KMS-11 (cell line): ENCODE measurements at regions not wholly inside any gene's neighbourhood (a gene's known extent, or its start where the extent isn't known, plus 50 kb on each side); places are given as distances from the start of the nearest gene placed in this dataset.

Source experiments
- H2AFZ ChIP-seq: fragments of 200-600 bp; sonication (generic); 2 replicates; pipeline ENCODE4 v1.6.1; 2016; ENCODE audit warnings: antibody characterized with exemption, mixed run types, low read depth
- H3K27ac ChIP-seq: fragments of 200-600 bp; sonication (generic); 2 replicates; pipeline ENCODE4 v1.6.1; 2016; ENCODE audit warnings: mild to moderate bottlenecking, mixed run types
- H3K27me3 ChIP-seq: fragments of 200-600 bp; sonication (generic); 2 replicates; pipeline ENCODE4 v1.6.1; 2017; ENCODE audit warnings: mild to moderate bottlenecking, low read depth, mixed run types, moderate library complexity; ENCODE audit not compliant: insufficient read depth
- H3K36me3 ChIP-seq: fragments of 200-600 bp; sonication (generic); 2 replicates; pipeline ENCODE4 v1.6.1; 2017; ENCODE audit warnings: mild to moderate bottlenecking, mixed run types; ENCODE audit not compliant: insufficient read depth
- H3K4me1 ChIP-seq: fragments of 200-600 bp; sonication (generic); 2 replicates; pipeline ENCODE4 v1.6.1; 2016; ENCODE audit warnings: mild to moderate bottlenecking, low read depth, mixed run types; ENCODE audit not compliant: poor library complexity, severe bottlenecking
- H3K4me2 ChIP-seq: fragments of 200-600 bp; sonication (generic); 2 replicates; pipeline ENCODE4 v1.7.0; 2016; ENCODE audit warnings: mild to moderate bottlenecking, mixed run types
- H3K4me3 ChIP-seq: fragments of 200-600 bp; sonication (generic); IDR thresholded peaks from 2 replicates; pipeline ENCODE4 v1.6.1; 2017; ENCODE audit warnings: low read depth, low read length, mixed read lengths; ENCODE audit not compliant: insufficient read depth
- H3K79me2 ChIP-seq: fragments of 200-600 bp; sonication (generic); 2 replicates; pipeline ENCODE4 v1.6.1; 2016; ENCODE audit warnings: low read depth, mixed run types; ENCODE audit not compliant: insufficient read depth
- H3K9ac ChIP-seq: fragments of 200-600 bp; sonication (generic); 2 replicates; pipeline ENCODE4 v1.6.1; 2016; ENCODE audit warnings: mild to moderate bottlenecking, mixed run types
- H4K20me1 ChIP-seq: fragments of 200-600 bp; sonication (generic); 2 replicates; pipeline ENCODE4 v1.6.1; 2016; ENCODE audit warnings: mild to moderate bottlenecking, mixed run types; ENCODE audit not compliant: insufficient read depth
- CTCF ChIP-seq: fragments of 200-600 bp; sonication (generic); conservative IDR thresholded peaks from 2 replicates; pipeline ENCODE4 v1.6.1; 2017; ENCODE audit warnings: low read depth, mild to moderate bottlenecking, antibody characterized with exemption, low read length, moderate library complexity, mixed read lengths

DNA sequence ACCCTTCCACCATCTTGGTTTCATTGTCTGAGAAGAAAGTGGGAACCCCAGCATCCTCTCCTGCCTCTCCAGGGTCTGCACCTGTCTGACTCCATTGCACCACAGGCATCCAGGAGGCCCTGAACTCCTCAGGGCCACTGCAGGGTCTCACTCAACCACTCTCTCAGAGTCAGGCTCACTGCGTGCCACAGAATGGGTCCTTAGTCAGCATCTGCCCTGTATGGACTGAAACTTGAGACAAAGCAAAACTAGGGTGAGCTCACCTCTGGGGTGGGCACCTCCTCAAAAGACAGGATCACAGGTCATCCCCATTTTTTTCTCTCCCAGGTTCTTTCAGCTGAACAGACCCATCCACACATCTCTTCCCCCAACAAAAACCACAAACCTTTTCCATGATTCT, 59.2 kb upstream of the CPEB4 start:
- no peak for TF ChIP-seq CTCF
- H3K36me3 ChIP-seq, result no peaks in the 10 kb centered on the region
- peaks cover 47% of the 10 kb centered on the region for H3K4me1 ChIP-seq
- H3K27me3 ChIP-seq, result no peaks in the 10 kb centered on the region
- no peak overlapping the region for H3K4me3 ChIP-seq
- no peak overlapping the region for H2AFZ ChIP-seq
- peak overlapping the region; percentile 22; the same call in 1 of the 2 replicates for H3K27ac ChIP-seq
- H3K9ac ChIP-seq, result no peak overlapping the region
- no peaks in the 10 kb centered on the region for H4K20me1 ChIP-seq
- H3K79me2 ChIP-seq, result no peaks in the 10 kb centered on the region
- peak overlapping the region; percentile 39; the same call in 1 of the 2 replicates for H3K4me2 ChIP-seq

- no peaks in the 10 kb centered on the region for H3K79me2 ChIP-seq
- no peak overlapping the region for H3K4me3 ChIP-seq
- no peaks in the 10 kb centered on the region for H4K20me1 ChIP-seq
- peak overlapping the region; percentile 13; the same call in 1 of the 2 replicates for H3K4me2 ChIP-seq
- no peak overlapping the region for H3K9ac ChIP-seq
- no peaks in the 10 kb centered on the region for H3K36me3 ChIP-seq
- no peak overlapping the region for H2AFZ ChIP-seq
- TF ChIP-seq CTCF, result no peak
- peaks cover 41% of the 10 kb centered on the region for H3K4me1 ChIP-seq
- no peak overlapping the region; the same call in 1 of the 2 replicates for H3K27ac ChIP-seq
- H3K27me3 ChIP-seq, result no peaks in the 10 kb centered on the region
Measured at GRCh38 chr5:173829826-173830225, 58.3 kb upstream of the CPEB4 start.

DNA sequence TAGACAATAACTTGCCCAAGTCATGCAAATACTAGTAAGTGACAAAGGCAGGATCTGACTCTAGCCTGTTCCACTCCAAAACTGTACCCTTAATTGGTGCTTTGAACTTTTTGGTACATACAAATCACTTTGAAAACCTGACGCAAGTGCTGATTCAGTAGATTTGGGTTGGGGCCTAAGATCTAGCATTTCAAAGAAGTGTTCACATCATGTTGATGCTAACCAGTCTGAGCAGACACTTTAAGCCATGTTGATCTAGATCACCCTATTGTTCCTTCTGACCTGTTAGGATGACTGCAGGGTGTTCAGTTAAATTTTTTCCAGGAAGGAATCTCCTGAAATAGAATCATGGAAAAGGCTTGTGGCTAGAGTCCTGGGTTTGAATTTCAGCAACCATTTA, 57.7 kb upstream of the CPEB4 start:
- Histone ChIP-seq H3K9ac (no peak overlapping the region), H3K4me1 (peaks cover 41% of the 10 kb centered on the region), H3K36me3 (no peaks in the 10 kb centered on the region), H3K4me3 (no peak overlapping the region), H3K79me2 (no peaks in the 10 kb centered on the region), H2AFZ (no peak overlapping the region), H3K27me3 (no peaks in the 10 kb centered on the region), H3K4me2 (peak overlapping the region; percentile 13; the same call in 1 of the 2 replicates), H4K20me1 (no peaks in the 10 kb centered on the region), H3K27ac (no peak overlapping the region; the same call in 1 of the 2 replicates)
- TF ChIP-seq CTCF, result no peak

DNA sequence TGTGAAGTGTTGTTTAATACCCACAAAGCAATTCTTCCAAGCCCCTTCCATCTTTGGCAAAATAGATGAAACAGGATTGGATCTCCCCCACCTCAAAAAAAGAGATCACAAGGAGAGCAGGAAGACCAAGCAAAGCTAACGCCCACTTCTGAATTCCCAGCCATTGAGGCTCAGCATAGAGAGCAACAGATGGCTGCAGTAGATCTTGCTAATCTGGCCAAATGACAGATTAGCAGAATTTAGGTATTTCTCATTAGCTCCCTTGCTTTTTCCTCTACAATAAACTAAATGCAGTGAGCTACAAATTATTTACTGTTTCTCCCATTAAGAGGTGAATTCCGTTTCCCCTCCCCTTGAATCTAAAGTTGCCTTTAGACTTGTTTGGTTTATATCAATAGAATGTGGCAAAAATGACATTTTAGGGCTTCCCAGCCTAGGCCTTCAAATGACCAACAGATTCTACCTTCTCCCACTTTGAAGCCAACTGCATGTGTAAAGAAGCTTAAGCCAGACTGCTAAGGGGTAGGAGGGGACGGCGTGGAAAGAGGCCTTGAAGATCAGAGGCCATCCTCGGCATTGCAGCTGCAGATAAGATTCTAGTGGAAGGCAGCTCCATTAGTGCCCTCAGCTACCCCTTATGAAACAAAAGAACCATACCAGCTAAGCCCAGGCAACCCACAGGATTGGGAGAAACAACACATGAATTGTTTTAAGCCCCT, 56.8 kb upstream of the CPEB4 start:
- Histone ChIP-seq H3K4me3 (no peak overlapping the region), H2AFZ (no peak overlapping the region), H3K27ac (no peak overlapping the region)

More for the DNA sequence above, 56.8 kb upstream of the CPEB4 start:
- no peaks in the 10 kb centered on the region for H3K36me3 ChIP-seq
- TF ChIP-seq CTCF, result no peak
- no peaks in the 10 kb centered on the region for H3K27me3 ChIP-seq
- peaks cover 49% of the 10 kb centered on the region for H3K4me1 ChIP-seq
- no peak overlapping the region for H3K9ac ChIP-seq
- no peak overlapping the region for H3K4me2 ChIP-seq
- no peaks in the 10 kb centered on the region for H4K20me1 ChIP-seq
- H3K79me2 ChIP-seq, result no peaks in the 10 kb centered on the region
